ENCODE measurements at regions not wholly inside any gene's neighbourhood (a gene's known extent, or its start where the extent isn't known, plus 50 kb on each side); places are given as distances from the start of the nearest gene placed in this dataset.

GRCh38 chr11:46200537-46201281 is 76.8 kb upstream of the CREB3L1 start:
- Histone ChIP-seq H3K4me1 (no peaks in the 10 kb centered on the region), H3K27me3 (peaks cover 0 to 14% of the 10 kb centered on the region in 2 donors), H3K9me3 (no peaks in the 10 kb centered on the region), H3K36me3 (no peaks in the 10 kb centered on the region), H3K4me3 (no peak overlapping the region), H3K27ac (no peak overlapping the region)
- no peak for ATAC-seq
- TF ChIP-seq, protein P1, sequence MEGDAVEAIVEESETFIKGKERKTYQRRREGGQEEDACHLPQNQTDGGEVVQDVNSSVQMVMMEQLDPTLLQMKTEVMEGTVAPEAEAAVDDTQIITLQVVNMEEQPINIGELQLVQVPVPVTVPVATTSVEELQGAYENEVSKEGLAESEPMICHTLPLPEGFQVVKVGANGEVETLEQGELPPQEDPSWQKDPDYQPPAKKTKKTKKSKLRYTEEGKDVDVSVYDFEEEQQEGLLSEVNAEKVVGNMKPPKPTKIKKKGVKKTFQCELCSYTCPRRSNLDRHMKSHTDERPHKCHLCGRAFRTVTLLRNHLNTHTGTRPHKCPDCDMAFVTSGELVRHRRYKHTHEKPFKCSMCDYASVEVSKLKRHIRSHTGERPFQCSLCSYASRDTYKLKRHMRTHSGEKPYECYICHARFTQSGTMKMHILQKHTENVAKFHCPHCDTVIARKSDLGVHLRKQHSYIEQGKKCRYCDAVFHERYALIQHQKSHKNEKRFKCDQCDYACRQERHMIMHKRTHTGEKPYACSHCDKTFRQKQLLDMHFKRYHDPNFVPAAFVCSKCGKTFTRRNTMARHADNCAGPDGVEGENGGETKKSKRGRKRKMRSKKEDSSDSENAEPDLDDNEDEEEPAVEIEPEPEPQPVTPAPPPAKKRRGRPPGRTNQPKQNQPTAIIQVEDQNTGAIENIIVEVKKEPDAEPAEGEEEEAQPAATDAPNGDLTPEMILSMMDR (IDR thresholded peaks at IDR 0.05), result no peak
- no peak for DNase-seq
- intact Hi-C loops (cut with DNase I), result no loop called here

- intact Hi-C loops (cut with DNase I), result no loop called here
- Histone ChIP-seq H3K27me3 (peaks cover 0 to 9% of the 10 kb centered on the region in 2 donors), H3K4me1 (no peaks in the 10 kb centered on the region), H3K4me3 (no peak overlapping the region), H3K27ac (no peak overlapping the region), H3K9me3 (no peaks in the 10 kb centered on the region), H3K36me3 (no peaks in the 10 kb centered on the region)
- DNase-seq (peak in 1 of 4 donors; percentile 16), ATAC-seq (no peak)
- TF ChIP-seq, protein P1 (IDR thresholded peaks at IDR 0.05), result no peak
These were observed 77.3 kb upstream of the PHF21A start for GRCh38 chr11:46198245-46199240.

DNA sequence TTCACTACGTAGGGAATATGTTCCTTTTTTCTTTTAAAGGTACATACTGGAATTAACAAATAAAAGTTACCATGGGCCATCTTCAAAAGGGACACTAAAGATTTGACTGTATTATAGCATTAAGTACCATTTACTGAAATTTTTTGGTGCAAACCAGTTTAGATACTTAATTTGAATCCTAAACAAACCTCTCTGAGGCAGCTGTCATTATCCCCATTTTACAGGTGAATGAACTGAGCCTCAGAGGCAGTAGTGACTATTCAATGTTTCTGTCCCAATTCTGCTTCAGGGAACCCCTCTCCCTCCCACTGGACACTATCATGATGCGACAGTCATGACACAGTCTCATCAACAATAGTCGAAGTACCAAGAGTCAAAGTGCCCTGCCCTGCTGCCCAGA is 76.2 kb upstream of the PHF21A start:
- Histone ChIP-seq H3K4me3 (no peak overlapping the region), H3K36me3 (no peaks in the 10 kb centered on the region), H3K4me1 (no peaks in the 10 kb centered on the region), H3K27ac (no peak overlapping the region), H3K9me3 (no peaks in the 10 kb centered on the region), H3K27me3 (peaks cover 0 to 9% of the 10 kb centered on the region in 2 donors)
- no peak for ATAC-seq
- TF ChIP-seq, protein P1 (IDR thresholded peaks at IDR 0.05), result no peak
- no peak for DNase-seq
- intact Hi-C loops (cut with DNase I), result no loop called here

DNA sequence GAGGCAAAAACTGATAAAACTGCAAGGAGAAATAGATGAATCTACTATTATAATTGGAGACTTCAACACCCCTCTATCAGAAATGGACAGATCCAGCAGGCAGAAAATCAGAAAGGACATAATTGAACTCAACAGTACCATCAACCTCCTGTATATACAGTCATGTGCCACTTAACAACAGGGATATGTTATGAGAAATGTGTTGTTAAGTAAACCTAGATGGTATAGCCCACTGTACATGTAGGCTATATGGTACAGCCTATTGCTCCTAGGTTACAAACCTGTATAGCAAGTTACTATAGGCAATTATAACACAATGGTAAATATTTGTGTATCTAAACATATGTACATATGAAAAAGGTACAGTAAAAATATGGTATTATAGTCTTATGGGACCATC is 66.8 kb upstream of the PHF21A start:
- no peaks in the 10 kb centered on the region for H3K27me3 ChIP-seq
- intact Hi-C loops (cut with DNase I), result no loop called here

More for the DNA sequence above, 66.8 kb upstream of the PHF21A start:
- no peak overlapping the region for H3K4me3 ChIP-seq
- ATAC-seq (no peak), DNase-seq (no peak)
- no peaks in the 10 kb centered on the region for H3K4me1 ChIP-seq
- no peaks in the 10 kb centered on the region for H3K36me3 ChIP-seq
- H3K27ac ChIP-seq, result no peak overlapping the region
- TF ChIP-seq, protein P1 (IDR thresholded peaks at IDR 0.05), result no peak
- peaks cover 0 to 7% of the 10 kb centered on the region in 2 donors for H3K9me3 ChIP-seq
